ENCODE measurements at regions not wholly inside any gene's neighbourhood (a gene's known extent, or its start where the extent isn't known, plus 50 kb on each side); places are given as distances from the start of the nearest gene placed in this dataset.

DNA sequence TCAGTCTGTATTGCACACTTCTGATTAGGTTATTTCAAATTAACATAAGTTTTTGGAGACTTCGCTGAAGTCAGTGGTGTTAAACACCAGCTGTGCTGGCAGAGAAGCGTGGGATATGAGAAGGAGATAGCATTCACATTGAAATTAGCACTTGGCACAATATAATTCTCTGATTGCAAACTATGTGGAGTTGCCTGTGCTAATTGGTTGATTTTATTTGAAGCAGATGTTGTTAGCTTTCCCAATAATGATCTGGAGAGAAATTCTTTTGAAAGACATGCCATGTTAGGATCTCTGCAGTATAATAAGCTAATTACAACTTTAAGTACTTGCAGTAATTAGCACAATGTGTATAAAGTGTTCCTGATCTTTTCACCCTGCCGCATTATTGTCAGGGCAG is 367.4 kb upstream of the ARX start:
- no peak for TF ChIP-seq POLR2A (IDR thresholded peaks at IDR 0.05)
- TF ChIP-seq, protein P1, sequence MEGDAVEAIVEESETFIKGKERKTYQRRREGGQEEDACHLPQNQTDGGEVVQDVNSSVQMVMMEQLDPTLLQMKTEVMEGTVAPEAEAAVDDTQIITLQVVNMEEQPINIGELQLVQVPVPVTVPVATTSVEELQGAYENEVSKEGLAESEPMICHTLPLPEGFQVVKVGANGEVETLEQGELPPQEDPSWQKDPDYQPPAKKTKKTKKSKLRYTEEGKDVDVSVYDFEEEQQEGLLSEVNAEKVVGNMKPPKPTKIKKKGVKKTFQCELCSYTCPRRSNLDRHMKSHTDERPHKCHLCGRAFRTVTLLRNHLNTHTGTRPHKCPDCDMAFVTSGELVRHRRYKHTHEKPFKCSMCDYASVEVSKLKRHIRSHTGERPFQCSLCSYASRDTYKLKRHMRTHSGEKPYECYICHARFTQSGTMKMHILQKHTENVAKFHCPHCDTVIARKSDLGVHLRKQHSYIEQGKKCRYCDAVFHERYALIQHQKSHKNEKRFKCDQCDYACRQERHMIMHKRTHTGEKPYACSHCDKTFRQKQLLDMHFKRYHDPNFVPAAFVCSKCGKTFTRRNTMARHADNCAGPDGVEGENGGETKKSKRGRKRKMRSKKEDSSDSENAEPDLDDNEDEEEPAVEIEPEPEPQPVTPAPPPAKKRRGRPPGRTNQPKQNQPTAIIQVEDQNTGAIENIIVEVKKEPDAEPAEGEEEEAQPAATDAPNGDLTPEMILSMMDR (IDR thresholded peaks at IDR 0.05) = no peak
- TF ChIP-seq EP300 (IDR thresholded peaks at IDR 0.05) = no peak
- H3K9me3 ChIP-seq = no peaks in the 10 kb centered on the region
- DNase-seq (ENCODE audit: low spot score in 2 of 2) = no peak
- H3K4me3 ChIP-seq = no peak overlapping the region
- H3K27ac ChIP-seq = no peak overlapping the region
- no peaks in the 10 kb centered on the region for H3K36me3 ChIP-seq
- H3K27me3 ChIP-seq = no peaks in the 10 kb centered on the region
- WGBS, 2 donors = 45 to 58% methylated on average over 3 of the region's 3 CpGs
- no peaks in the 10 kb centered on the region for H3K4me1 ChIP-seq

DNA sequence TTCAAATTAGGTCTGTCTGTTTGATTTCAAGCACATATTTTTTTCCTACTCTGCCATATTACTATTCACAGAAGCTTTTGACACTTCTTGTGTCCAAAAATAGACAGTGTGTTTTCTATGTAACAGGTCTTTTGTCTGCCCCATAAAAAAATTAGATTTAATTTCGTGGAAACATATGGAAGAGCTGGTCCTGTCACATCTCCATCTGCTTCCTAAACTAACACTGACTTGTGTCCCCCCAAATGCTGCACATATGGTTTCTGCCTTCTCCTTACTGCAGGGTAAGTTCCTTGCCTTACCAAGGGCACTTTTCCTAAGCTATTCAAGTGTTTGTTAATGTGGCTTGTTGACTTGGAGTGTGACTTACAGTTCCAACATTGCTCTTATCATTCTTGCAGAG is 340.7 kb upstream of the ARX start:
- 11 to 60% methylated on average over 1 of the region's 1 CpG for WGBS, 2 donors
- H3K4me1 ChIP-seq = no peaks in the 10 kb centered on the region
- TF ChIP-seq, protein P1 (IDR thresholded peaks at IDR 0.05) = no peak
- TF ChIP-seq EP300 (IDR thresholded peaks at IDR 0.05) = no peak
- TF ChIP-seq POLR2A (IDR thresholded peaks at IDR 0.05) = no peak

DNA sequence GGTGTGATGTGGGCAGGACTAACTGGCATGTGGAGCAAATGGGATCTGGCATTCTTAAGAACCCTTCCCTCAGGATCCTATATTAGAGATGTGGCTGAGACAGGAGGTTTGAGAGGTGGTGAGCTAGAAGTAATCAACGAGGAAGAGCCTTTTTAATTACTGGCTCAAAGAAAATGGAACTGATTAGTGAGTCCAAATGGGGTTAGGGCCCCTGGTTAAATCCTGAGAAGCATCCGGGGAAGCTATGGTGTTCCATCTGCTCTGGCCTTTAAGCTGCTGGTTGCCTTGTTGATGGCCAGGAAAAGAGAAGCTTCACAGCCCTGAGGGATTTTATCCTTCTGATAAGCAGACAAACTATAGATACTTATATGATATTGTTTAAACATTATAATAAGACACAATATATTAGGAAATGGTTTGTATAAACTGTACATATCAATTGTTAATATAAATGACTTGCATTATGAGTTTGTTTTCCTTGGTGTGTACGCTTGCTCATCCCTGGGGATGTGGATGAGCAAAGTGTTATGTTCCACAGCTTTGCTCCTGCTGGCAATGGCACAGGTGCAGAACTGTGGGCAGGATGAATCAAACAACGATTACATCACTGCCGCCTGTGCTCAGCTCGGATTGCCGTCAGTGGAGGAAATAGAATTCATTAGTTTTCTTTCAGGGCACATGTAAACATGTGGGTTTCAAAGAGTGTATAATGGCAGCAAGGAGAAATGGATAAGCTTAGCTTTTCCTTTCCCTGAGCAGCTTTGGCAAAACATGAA is 328.6 kb upstream of the ARX start:
- H3K27ac ChIP-seq = no peak overlapping the region
- no peaks in the 10 kb centered on the region for H3K9me3 ChIP-seq
- no peak for DNase-seq (ENCODE audit: low spot score in 2 of 2)
- H3K4me3 ChIP-seq = no peak overlapping the region
- TF ChIP-seq EP300 (IDR thresholded peaks at IDR 0.05) = no peak
- TF ChIP-seq POLR2A (IDR thresholded peaks at IDR 0.05) = no peak
- TF ChIP-seq, protein P1 (IDR thresholded peaks at IDR 0.05) = no peak
- WGBS, 2 donors = 53 to 68% methylated on average over 7 of the region's 7 CpGs
- no peaks in the 10 kb centered on the region for H3K36me3 ChIP-seq
- H3K4me1 ChIP-seq = no peaks in the 10 kb centered on the region
- H3K27me3 ChIP-seq = no peaks in the 10 kb centered on the region

More for the DNA sequence above, 340.7 kb upstream of the ARX start:
- H3K27me3 ChIP-seq = no peaks in the 10 kb centered on the region
- no peak overlapping the region for H3K27ac ChIP-seq
- no peak overlapping the region for H3K4me3 ChIP-seq
- H3K36me3 ChIP-seq = no peaks in the 10 kb centered on the region
- peaks cover 0 to 3% (median 0%) of the 10 kb centered on the region in 4 donors for H3K9me3 ChIP-seq
- DNase-seq (ENCODE audit: low spot score in 2 of 2) = no peak

DNA sequence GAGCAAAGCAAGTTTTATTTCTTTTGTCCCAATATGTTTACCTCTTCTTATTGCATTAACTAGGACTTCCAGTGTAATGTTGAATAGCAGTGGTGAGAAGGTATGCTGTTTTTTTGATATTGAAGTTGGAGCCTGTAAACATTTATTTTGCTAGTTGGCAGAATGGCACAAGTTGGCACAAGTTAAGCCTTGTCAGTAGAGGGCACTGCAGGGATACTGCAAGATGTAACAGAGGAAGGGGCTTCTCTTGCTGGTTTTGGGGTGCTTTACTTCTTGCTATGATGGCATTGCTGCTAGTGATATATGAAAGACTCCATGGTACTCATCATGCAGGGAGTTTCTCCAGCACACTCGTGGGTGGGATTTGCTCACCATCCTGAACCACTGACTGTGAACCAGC is 327.3 kb upstream of the ARX start:
- no peaks in the 10 kb centered on the region for H3K36me3 ChIP-seq
- TF ChIP-seq EP300 (IDR thresholded peaks at IDR 0.05) (no peak), POLR2A (IDR thresholded peaks at IDR 0.05) (no peak)
- TF ChIP-seq, protein P1 (IDR thresholded peaks at IDR 0.05) = no peak
- H3K4me3 ChIP-seq = no peak overlapping the region
- no peaks in the 10 kb centered on the region for H3K27me3 ChIP-seq
- WGBS, 2 donors = 40% methylated on average over 1 of the region's 1 CpG
- H3K9me3 ChIP-seq = peaks cover 0 to 1% (median 0%) of the 10 kb centered on the region in 4 donors
- no peaks in the 10 kb centered on the region for H3K4me1 ChIP-seq
- no peak overlapping the region for H3K27ac ChIP-seq
- DNase-seq (ENCODE audit: low spot score in 2 of 2) = no peak

DNA sequence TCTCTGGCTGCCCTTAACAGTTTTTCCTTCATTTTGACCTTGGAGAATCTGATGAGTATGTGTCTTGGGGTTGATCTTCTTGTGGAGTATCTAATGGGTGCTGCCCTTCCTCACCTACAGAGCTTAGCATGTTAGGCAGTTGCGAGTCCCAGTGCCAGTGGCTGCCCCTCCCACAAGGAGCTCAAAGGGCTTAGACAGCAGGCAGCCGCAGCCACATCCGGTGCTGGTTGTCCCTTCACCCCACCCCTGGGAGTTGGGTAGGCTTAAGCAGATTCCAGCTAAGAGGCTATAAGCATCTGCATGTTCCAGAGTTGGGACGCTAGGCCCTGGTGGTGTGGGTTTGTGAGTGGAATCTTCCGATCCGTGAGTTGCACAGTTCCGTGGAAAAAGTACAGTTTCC is 322.1 kb upstream of the ARX start:
- Histone ChIP-seq H3K9me3 (peaks cover 0 to 5% (median 0%) of the 10 kb centered on the region in 4 donors), H3K36me3 (no peaks in the 10 kb centered on the region), H3K27ac (no peak overlapping the region), H3K27me3 (no peaks in the 10 kb centered on the region), H3K4me3 (no peak overlapping the region), H3K4me1 (no peaks in the 10 kb centered on the region)
- WGBS, 2 donors = 85 to 94% methylated on average over 4 to 6 of the region's 7 CpGs
- DNase-seq (ENCODE audit: low spot score in 2 of 2) = no peak
- TF ChIP-seq POLR2A (IDR thresholded peaks at IDR 0.05) (no peak), EP300 (IDR thresholded peaks at IDR 0.05) (no peak)
- TF ChIP-seq, protein P1 (IDR thresholded peaks at IDR 0.05) = no peak

All from tibial nerve (tissue), 4 donors.